Head of caudate nucleus (tissue), 42 donors: ENCODE measurements at regions not wholly inside any gene's neighbourhood (a gene's known extent, or its start where the extent isn't known, plus 50 kb on each side); places are given as distances from the start of the nearest gene placed in this dataset.
A peak's percentile ranks its signal among the peaks of the same experiment; 100 is the strongest.

Experiments
- DNase-seq, 42 donors: peaks; one replicate each; pipeline versions ENCODE4 v3.0.0 to v3.0.0-alpha.2; 2020 to 2021; ENCODE audit warnings: mixed read lengths in 7 of 42
- intact Hi-C: fragments of 100-400 bp; cut with DNase I; formaldehyde crosslinking; loops from one replicate; pipeline ENCODE4 v1.15.0; 2022

DNA sequence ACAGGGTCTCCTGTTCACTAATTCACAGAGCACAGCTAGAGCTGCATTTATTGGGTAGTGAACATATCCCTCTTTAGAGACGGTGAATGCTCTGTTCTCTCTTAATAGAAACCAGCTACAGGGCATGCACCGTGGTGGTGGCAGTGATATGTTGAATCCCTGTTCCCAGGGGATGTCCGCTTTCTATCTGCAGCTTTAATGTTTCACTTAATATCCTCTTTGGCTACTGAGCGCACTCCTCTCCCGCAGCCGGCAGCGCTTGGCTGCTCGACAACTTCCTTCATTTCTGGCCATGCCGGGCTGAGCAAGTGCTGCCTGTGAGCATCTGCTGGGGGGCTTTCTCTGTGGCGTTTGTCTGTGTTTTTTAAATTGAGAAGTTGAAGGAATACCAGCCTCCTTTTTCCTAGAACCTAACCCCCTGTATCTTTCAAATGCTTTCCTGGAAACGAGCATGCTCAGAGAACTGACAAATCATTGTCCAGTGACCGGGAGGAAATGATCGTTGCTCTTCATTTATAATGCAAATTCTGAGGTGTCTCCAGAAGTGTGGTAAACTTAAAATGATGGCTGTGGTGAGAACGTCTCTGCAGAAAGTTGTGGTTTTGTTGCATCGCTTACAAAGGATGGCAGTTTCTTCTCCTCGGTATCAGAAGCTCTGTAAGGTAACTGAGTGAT, 297.9 kb downstream of the UTRN start:
- intact Hi-C loops, result loop anchor here (10.0 kb wide), 1 partner anchor 1052 kb away; no protein-coding TSS in a partner anchor

DNA sequence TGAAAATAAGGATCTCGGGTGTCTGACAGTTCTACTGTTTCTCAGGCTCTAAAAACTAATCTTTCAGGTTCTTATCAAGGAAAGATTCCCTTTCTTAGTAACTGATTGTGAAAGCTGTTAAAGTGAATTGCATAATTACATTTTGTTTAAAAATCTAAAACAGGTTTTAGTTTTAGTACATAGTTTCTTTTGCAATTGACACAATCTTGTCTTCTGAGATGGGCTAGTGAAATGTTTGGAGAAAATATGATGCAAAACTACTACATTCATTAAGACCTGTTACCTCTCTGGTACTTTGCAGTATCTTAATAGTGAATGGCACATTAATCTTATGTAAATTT, 298.4 kb downstream of the UTRN start:
- intact Hi-C loops, result loop anchor here (10.0 kb wide), 1 partner anchor 1051 kb away; no protein-coding TSS in a partner anchor
- DNase-seq, result no peak

More for the DNA sequence above, 297.9 kb downstream of the UTRN start:
- DNase-seq, result peak in 41 of 42 donors; percentile 10 to 68 (median 39)

DNA sequence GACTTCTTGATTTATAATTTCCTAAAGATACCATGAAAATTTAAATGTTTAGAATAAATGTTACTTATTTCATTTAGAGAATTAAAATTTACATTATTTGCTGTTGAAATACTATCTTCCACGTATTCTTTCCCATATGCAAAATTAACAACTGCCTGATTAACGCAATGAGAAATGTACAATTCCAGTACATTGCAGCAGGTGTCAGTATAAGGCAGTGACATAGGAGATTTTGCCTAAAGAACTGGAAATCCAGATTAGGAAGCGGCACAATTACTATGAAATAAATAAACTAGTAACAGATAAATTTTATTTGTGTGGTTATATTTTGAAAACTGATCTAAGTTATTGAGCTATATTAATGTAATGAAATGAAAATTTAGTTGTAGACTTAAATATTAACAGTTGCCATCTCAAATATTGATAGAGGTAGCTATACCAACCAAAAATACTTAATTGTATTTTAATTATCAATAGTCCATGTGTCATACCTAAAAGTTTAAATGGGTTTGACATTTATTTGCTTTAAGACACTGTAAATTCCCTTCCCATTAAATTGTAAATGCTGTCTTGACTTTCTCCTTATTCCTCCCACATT, 300.2 kb downstream of the UTRN start:
- intact Hi-C loops, result loop anchor here (10.0 kb wide), 1 partner anchor 1049 kb away; no protein-coding TSS in a partner anchor
- peak in 3 of 42 donors; percentile 10 to 55 (median 30) for DNase-seq

DNA sequence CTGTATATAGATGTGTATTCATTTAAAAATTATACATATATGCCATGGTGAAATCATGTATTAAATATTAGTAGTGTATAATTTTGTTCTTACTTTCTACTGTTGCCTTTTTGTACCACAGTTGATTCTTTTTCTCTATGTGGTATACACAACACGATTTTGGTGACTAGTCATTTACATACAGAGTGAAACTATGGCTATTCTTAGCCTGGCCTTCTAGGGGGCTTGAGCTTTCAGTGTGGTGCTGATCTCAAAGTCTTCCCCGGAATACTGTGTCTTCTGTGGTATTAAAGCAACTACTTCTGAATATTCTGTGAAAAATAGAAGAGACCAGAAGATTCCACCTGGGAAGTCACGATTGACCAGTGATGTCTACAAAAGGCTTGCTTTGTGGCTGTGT, 301.9 kb downstream of the UTRN start:
- DNase-seq, result no peak

DNA sequence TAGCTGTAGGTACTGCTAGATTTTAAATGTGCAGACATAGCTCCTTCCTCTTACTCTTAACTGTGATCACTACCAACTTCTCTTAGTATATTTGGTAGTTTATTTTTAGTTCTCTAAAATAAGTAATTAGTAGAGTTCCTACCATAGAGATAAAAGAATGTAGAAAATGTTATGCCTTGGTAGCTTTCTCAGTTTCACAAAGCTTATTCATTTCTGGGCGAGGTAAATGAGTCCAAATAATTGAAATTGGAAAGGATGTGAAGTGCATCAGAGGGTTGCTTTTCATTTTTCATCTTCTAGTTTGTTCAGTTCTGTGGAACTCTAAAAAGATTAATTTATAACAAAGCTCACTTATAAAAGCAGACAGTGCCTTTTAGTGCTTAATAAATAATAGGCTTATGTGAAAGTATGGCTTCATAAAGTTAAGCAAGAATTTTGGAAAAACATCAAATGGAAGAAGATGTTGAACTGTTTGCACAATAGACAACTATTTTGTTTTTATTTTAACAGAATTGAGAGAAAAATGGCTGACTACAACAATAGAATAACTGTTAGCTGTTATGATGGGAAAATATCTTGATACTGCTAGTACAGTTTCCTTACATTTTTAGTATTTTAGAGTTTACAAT, 303.7 kb downstream of the UTRN start:
- DNase-seq, result no peak
- intact Hi-C loops, result loop anchor here (10.0 kb wide), 1 partner anchor 1046 kb away; no protein-coding TSS in a partner anchor

More for the DNA sequence above, 301.9 kb downstream of the UTRN start:
- intact Hi-C loops, result loop anchor here (10.0 kb wide), 1 partner anchor 1048 kb away; no protein-coding TSS in a partner anchor

DNA sequence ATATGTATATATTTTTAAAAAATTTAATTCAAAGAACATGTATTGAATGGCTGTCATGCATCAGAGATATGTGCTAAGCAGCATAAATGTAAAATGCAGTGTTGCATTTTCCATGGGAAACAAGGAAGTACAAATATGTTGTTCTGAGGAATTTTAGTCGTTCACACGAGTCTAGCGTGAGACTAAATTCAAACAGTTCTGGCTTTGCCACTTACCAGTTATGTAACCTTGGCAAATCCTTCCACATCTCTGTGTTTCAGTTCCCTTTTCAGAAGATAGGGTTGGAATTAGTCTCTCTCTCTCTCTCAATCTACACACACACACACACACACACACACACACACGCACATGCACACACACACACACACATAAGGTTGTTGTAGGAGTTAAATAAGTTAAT, 305.4 kb downstream of the UTRN start:
- peak in 1 of 42 donors; percentile 11 for DNase-seq
- intact Hi-C loops, result no loop called here

DNA sequence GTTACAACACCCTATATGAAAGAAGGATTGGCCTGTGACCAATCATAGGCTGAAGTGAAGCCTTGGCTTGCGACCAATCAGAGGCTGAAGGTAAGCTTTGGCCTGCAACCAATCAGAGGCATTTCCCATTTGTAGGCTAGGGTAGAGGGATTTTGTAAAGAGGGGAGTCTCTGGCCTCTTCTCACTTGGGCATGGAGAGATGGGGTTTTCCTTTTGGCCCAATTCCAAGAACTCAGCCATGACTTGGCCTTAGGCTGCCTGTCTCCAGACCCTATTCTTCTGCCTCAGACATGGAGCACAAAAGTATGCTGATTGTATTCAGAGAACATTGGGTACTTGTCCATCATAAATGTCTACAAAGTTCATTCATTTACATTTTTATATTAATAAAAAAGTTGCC, 308.3 kb downstream of the UTRN start:
- intact Hi-C loops, result no loop called here

DNA sequence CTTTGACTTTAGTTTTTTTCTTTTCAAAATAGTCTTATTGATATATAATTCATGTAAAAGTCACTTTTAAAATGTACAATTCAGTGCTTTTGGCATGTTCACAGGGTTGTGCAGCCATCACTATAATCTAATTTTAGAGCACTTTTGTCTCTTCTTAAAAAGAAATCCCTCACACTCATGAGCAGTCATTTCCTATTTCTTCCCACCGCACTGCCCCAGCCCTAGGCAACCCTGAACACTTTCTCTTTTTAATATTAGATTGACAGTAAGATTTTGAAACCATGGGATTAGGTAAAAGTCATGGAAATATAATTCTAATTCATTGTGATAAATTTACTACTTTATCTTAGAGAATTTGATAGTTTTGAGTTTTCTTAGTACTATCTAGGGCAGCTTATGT, 309.4 kb downstream of the UTRN start:
- DNase-seq, result no peak
- intact Hi-C loops, result no loop called here

More for the DNA sequence above, 308.3 kb downstream of the UTRN start:
- no peak for DNase-seq

DNA sequence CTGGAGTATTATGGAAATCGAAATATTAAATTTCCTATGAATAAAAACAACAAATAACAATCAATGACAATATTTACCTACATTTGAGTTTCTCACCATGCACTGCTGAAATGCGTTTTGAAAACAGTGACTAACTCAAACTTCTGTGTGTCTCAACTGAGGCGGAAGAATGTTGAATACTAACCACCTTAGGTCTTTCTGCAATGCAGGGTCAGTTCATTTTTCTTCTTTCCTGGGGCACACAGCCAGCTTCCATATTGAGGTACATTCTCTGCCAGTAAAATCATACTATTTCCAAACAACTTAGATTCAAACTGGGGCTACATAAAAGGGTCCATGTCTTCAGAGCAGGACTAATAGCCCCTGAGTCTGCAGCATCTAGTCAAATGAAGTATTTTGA, 310.1 kb downstream of the UTRN start:
- intact Hi-C loops, result no loop called here
- DNase-seq, result no peak

DNA sequence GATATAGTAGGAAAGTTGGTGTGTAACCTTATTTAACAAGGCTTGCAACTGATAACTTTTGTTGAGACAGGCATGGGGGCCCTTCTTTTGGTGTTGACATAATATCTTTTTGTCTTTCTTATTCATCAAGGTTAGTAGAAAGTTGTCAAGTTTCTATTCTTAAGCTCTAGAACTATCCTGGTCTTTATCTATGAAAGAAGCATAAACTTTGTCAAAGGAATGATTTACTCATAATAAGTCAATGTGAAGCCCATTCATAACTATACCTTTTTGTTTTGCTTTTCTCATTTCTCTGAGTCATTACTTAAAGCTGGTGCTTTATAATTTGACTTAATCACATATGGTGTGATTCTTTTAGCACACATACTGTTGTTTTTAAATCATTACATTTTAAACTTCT, 312.4 kb downstream of the UTRN start:
- intact Hi-C loops, result no loop called here

DNA sequence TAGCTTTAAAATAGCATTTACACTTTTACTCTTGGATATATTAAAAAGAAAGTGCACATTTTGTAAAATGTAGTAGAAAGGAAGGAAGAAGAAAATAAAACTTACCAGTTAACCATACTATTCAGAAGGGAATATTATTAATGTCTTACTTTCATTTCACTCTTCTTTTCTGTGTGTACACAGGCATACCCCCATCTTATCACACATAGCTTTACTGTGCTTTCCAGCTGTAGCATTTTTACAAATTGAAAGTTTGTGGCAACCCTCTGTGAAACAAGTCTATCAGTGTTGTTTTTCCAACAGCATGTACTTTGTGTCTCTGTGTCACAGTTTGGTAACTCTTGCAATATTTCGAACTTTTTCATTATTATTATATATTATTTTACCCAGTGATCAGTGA, 314.5 kb downstream of the UTRN start:
- no peak for DNase-seq
- intact Hi-C loops, result no loop called here

More for the DNA sequence above, 312.4 kb downstream of the UTRN start:
- no peak for DNase-seq

DNA sequence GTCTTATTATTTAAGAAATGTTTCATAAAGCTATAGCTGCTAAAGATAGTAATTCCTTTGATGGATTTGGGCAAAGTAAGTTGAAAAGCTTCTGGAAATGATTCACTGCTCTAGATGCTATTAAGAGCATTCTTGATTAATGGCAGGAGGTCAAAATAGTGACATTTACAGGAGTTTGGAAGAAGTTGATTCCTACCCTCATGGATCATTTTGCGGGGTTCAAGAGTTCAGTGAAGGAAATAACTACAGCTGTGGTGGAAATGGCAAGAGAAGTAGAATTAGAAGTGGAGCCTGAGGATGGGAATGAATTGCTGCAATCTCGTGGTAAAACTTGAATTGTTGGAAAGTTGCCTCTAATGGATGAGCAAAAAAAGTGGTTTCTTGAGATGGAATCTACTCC, 316.1 kb downstream of the UTRN start:
- intact Hi-C loops, result no loop called here
- no peak for DNase-seq

DNA sequence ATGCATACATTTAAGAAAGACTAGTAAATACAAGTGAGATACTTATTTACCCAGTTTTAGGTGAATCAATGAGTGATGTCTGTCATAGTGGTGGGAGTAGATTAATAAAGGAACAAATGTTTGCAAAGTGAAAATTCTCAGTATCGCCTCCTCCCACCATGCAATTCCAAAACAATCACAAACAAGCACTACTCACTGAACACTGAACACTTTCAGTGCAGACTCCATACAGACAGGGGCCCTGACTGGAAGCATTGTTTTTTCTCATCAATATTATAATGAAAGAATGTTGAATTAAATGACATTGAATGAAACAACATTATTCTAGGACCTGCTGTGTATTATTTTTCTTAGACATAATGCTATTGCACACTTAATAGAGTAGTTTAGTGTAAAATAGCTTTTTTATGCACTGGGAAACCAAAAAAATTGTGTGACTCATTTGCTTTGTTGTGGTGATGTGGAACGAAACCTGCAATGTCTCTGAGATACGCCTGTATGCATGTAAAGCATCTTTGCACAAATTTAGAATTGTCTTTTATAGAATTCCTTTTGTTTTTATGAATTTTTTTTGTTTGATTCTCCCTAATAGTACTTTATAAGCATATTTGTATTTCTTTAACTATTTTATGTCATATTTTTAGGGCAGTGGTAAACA, 317.5 kb downstream of the UTRN start:
- DNase-seq, result no peak
- intact Hi-C loops, result no loop called here

DNA sequence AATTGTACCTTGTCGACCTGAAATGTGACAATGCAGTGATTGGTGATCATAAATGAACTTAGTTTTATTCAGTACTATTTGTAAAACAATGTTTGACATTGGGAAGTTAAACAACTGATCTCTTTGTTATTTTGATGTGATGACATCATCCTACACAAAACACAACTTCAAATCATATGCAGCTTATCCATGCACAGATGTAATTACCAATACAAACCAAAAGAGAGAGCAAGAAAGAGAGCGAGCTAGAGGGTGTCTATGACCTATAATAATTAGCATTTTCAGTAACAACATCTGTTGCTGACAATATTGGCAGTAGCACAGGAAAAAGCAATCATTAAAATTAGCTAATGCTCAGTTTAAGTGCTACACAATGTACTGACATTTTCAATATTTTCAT, 320.9 kb downstream of the UTRN start:
- no peak for DNase-seq
- intact Hi-C loops, result no loop called here

DNA sequence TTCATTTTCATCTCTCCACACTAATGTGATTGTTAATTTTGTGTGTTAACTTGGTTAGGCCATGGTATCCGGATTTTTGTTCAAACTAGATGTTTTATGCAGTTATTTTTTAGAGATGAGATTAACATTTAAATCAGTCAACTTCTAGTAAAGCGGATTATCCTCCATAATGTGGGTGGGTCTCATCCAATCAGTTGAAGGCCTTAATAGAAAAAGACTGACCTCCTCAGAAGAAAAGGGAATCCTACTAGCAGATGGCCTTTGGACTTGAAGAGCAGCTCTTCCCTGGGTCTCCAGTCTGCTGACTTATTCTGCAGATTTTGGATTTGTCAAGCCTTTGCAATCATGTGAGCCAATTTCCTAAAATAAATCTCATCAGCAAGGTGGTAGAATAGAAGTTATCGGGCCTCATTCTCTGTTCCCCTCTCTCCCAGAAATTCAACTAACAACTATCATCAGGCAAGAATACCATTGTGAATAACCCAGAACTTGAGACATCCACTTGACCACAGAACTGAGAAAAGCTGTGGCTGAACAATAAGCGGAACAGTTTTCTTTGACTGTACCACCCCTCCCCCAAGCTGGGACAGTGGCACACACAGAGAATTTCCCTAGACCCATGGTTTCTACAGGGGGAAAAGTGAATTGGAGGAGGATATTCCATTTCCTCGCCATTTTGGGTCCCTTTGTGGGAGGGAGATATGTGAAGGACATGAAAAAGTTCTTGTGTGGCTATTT, 323.0 kb downstream of the UTRN start:
- intact Hi-C loops, result no loop called here
- DNase-seq, result no peak

DNA sequence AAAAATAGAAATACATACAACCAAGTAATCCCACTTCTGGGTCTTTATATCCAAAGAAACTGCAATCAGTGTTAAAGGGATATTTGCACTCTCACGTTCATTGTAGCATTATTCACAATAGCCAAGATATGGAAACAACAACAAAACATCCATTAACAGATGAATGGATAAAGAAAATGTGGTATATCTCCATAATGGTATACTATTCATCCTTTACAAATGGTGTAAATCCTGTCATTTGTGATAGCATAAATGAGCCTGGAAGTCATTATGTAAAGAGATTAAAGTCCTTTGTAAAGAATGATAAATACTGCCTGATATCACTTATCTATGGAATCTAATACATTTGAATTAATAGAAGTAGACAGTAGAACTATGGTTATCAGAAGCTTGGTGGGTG, 327.7 kb downstream of the UTRN start:
- no peak for DNase-seq
- intact Hi-C loops, result no loop called here

DNA sequence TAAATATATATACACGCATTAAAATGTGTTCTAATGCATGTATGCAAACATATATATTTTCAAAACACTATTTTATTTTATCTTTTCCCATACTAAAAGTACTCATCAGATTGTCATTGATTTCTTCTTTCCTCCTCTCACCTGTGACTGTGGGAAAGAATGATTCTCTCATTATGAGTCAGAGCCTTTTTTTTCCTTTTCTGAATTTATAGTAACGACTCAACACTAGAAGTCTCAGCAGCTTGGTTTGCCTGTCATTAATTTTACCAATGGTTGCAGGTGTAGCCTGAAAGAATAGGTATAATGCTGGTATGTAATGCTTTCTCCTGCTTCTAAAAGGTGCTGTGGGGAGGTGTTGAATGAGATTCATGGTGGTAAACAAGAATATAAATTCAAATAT, 328.7 kb downstream of the UTRN start:
- peak in 1 of 42 donors; percentile 18 for DNase-seq
- intact Hi-C loops, result no loop called here

DNA sequence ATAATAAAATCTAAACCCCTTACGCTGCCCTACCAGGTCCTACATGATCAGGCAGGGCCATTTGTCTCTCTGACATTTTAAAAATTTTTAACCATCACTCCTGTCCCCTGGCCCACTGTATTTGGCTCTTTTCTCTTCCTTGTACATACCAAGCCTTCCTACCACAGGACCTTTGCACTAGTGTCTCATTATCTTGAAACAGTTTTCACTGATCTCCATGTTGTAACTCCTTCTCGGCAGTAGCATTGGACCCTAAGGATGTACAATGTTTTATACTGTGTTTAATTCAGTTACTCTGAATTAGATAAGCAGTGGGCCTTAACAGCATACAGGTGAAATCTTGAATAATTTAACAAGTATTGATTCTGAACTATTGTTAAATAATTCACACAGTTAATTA, 330.7 kb downstream of the UTRN start:
- DNase-seq, result no peak
- intact Hi-C loops, result no loop called here

DNA sequence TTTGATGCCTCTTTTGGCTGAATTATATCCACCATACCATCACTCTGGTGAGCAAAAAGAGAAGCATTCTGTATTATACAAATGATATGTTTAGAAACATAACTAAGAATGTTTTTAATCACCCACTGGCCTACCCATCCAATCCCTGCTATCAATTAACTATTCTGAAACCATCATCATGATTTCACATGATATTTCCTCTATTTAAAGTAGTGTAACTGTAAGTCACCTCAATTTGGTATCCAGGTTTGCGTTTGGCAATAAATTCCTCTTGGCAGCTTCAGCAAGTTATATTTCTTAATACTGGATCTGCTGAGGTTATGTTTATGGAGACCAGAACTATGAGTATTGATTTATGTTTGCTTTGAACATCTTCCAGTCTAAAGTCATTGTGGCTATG, 332.1 kb downstream of the UTRN start:
- intact Hi-C loops, result no loop called here
- no peak for DNase-seq
